IPS-NIHi7 (cell line): ENCODE measurements at regions not wholly inside any gene's neighbourhood (a gene's known extent, or its start where the extent isn't known, plus 50 kb on each side); places are given as distances from the start of the nearest gene placed in this dataset.

Source experiments
- DNase-seq: peaks from one replicate; pipeline ENCODE4 v3.0.0; 2012; ENCODE audit warnings: mixed read lengths; ENCODE audit errors: extremely low spot score

GRCh38 chr18:28718696-28719095 is 541.8 kb upstream of the CDH2 start:
- DNase-seq, result no peak

GRCh38 chr18:28716338-28716737 is 539.4 kb upstream of the CDH2 start:
- DNase-seq, result no peak

GRCh38 chr18:28715206-28715605 is 538.3 kb upstream of the CDH2 start:
- DNase-seq, result no peak

GRCh38 chr18:28714498-28714897 is 537.6 kb upstream of the CDH2 start:
- no peak for DNase-seq

GRCh38 chr18:28712796-28713425 is 536.0 kb upstream of the CDH2 start:
- no peak for DNase-seq

GRCh38 chr18:28712172-28712571 is 535.2 kb upstream of the CDH2 start:
- DNase-seq, result no peak

GRCh38 chr18:28711096-28711495 is 534.2 kb upstream of the CDH2 start:
- DNase-seq, result no peak

GRCh38 chr18:28707006-28707405 is 530.1 kb upstream of the CDH2 start:
- no peak for DNase-seq

GRCh38 chr18:28706397-28706796 is 529.5 kb upstream of the CDH2 start:
- no peak for DNase-seq

- no peak for DNase-seq
Measured at GRCh38 chr18:28705482-28705881, 528.6 kb upstream of the CDH2 start.

- DNase-seq, result no peak
Measured at GRCh38 chr18:28692337-28692736, 515.4 kb upstream of the CDH2 start.

GRCh38 chr18:28691496-28691840 is 514.5 kb upstream of the CDH2 start:
- DNase-seq, result no peak

GRCh38 chr18:28690836-28691495 is 514.0 kb upstream of the CDH2 start:
- DNase-seq, result no peak

- DNase-seq, result no peak
Measured at GRCh38 chr18:28690100-28690499, 513.2 kb upstream of the CDH2 start.

- DNase-seq, result no peak
Measured at GRCh38 chr18:28689588-28689987, 512.7 kb upstream of the CDH2 start.

GRCh38 chr18:28684746-28685355 is 507.9 kb upstream of the CDH2 start:
- no peak for DNase-seq

GRCh38 chr18:28682912-28683311 is 506.0 kb upstream of the CDH2 start:
- DNase-seq, result no peak

- no peak for DNase-seq
Measured at GRCh38 chr18:28669165-28669564, 492.2 kb upstream of the CDH2 start.

- DNase-seq, result no peak
Measured at GRCh38 chr18:28666216-28666615, 489.3 kb upstream of the CDH2 start.

GRCh38 chr18:28657961-28658360 is 481.0 kb upstream of the CDH2 start:
- no peak for DNase-seq

- no peak for DNase-seq
Measured at GRCh38 chr18:28652654-28653053, 475.7 kb upstream of the CDH2 start.

- no peak for DNase-seq
Measured at GRCh38 chr18:28651298-28651697, 474.4 kb upstream of the CDH2 start.

GRCh38 chr18:28650860-28651259 is 473.9 kb upstream of the CDH2 start:
- no peak for DNase-seq
